ENCODE measurements at regions not wholly inside any gene's neighbourhood (a gene's known extent, or its start where the extent isn't known, plus 50 kb on each side); places are given as distances from the start of the nearest gene placed in this dataset.

DNA sequence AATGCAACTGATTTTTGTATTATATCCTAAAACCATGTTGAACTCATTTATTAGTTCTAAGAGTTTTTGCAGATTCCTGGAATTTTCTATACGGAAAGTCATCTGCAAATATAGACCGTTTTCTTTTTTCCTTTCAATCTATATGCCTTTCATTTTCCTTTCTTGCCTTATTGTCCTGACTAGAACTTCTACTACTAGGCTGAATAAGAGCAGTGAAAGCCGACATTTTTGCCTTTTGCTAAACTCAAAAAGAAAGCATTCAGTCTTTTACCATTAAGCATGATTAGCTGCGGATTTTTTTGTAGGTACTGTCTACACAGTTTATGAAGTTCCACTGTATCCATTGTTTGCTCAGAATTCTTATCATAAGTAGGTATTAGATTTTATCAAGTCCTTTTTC lies 328.4 kb downstream of the TEX29 start:
- no peak for TF ChIP-seq JUND (IDR thresholded peaks at IDR 0.05; ENCODE audit: low read depth)
- in situ Hi-C loops (cut with HindIII; ENCODE audit: low pct_unique_long_range_greater_than_20kb, low sequenced_read_pairs) = no loop called here
- DNase-seq (ENCODE audit: low read depth in 1 of 2, low spot score in 1 of 2) = no peak

DNA sequence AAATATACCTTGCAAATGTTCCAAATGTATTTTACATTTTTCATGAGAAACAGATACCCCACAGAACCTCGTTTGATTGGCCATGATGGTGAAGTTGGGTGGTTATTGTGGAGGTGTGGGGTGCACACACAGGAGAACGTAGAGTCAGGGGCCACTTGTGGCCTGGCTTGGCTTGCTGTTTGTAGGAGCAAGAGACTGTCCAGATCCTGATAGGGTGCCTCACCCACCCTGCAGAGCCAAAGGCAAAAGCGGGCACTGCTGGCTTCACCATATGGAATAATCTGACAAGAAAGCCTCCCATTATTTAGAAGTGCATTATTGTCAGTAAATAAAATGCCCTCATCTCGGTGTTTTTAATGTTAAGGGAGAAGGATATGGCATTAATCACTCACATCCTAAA lies 330.2 kb downstream of the TEX29 start:
- in situ Hi-C loops (cut with HindIII; ENCODE audit: low pct_unique_long_range_greater_than_20kb, low sequenced_read_pairs) = no loop called here
- TF ChIP-seq JUND (IDR thresholded peaks at IDR 0.05; ENCODE audit: low read depth) = no peak
- no peak for DNase-seq (ENCODE audit: low read depth in 1 of 2, low spot score in 1 of 2)

DNA sequence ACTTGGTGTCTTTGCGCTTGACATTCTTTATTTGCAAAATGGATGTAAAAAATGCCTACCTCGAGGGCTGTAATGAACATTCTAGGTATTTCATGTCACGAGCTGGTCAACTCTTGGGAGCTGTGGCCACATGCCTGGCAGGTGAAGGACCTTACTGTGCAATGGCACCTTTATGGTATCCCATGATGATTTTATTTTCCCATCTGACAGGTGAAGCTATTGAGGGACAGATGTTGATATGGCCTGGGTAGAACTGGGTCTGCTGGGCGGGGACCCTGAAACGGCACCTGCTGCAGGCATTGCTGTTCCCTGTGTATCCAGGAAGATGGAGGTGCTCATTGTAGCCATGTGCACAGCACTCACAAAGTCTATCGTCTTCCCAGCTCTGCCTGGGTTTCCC lies 332.2 kb downstream of the TEX29 start:
- no peak for TF ChIP-seq JUND (IDR thresholded peaks at IDR 0.05; ENCODE audit: low read depth)
- in situ Hi-C loops (cut with HindIII; ENCODE audit: low pct_unique_long_range_greater_than_20kb, low sequenced_read_pairs) = no loop called here
- DNase-seq (ENCODE audit: low read depth in 1 of 2, low spot score in 1 of 2) = no peak

DNA sequence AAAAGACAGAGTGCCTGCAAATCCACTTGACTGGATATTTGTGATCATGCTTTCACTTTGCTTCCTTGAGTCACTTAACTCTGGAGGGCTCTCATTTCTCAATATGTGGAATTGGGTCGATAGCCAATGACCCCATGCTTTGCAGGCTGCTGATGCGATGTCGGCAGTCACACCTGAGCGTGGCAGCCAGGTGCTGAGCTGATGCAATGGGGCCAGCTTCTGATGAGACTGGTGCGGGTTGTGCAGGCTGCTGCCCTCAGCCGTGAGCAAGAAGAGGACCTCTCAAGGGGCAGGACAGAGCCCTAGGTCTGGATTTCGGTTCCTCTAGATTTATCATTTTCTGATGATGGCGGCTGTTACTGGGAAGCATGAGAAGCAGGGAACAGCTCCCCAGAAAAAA lies 334.1 kb downstream of the TEX29 start:
- DNase-seq (ENCODE audit: low read depth in 1 of 2, low spot score in 1 of 2) = no peak
- in situ Hi-C loops (cut with HindIII; ENCODE audit: low pct_unique_long_range_greater_than_20kb, low sequenced_read_pairs) = no loop called here
- no peak for TF ChIP-seq JUND (IDR thresholded peaks at IDR 0.05; ENCODE audit: low read depth)

- no peak for DNase-seq (ENCODE audit: low read depth in 1 of 2, low spot score in 1 of 2)
- no peak for TF ChIP-seq JUND (IDR thresholded peaks at IDR 0.05; ENCODE audit: low read depth)
- in situ Hi-C loops (cut with HindIII; ENCODE audit: low pct_unique_long_range_greater_than_20kb, low sequenced_read_pairs) = no loop called here
Observed at GRCh38 chr13:111656439-111656838, 336.0 kb downstream of the TEX29 start.

DNA sequence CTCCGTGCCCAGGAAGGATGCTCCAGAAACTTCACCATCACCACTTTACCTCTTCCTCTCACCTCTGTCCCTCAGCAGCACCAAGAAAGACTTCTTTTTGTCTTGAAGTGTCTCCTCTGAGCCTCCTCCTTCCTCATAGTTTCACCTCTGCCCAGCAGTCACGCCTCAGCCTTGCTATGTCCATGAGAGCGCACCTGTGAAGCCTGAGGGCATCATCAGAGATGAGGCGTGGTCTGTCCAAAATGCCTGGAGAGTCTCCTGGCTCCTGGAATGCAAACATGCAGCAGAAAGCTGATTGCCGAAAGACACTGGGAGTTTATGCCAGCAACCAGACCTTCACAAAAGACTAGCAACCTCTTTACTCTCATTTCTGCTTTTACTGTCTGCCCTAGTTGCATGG lies 336.6 kb downstream of the TEX29 start:
- TF ChIP-seq JUND (IDR thresholded peaks at IDR 0.05; ENCODE audit: low read depth) = no peak
- in situ Hi-C loops (cut with HindIII; ENCODE audit: low pct_unique_long_range_greater_than_20kb, low sequenced_read_pairs) = no loop called here
- peak in 1 of 2 experiments; percentile 25 for DNase-seq (ENCODE audit: low read depth in 1 of 2, low spot score in 1 of 2)

- no peak for TF ChIP-seq JUND (IDR thresholded peaks at IDR 0.05; ENCODE audit: low read depth)
- no peak for DNase-seq (ENCODE audit: low read depth in 1 of 2, low spot score in 1 of 2)
- in situ Hi-C loops (cut with HindIII; ENCODE audit: low pct_unique_long_range_greater_than_20kb, low sequenced_read_pairs) = no loop called here
Observed at GRCh38 chr13:111658145-111659100, 338.0 kb downstream of the TEX29 start.

DNA sequence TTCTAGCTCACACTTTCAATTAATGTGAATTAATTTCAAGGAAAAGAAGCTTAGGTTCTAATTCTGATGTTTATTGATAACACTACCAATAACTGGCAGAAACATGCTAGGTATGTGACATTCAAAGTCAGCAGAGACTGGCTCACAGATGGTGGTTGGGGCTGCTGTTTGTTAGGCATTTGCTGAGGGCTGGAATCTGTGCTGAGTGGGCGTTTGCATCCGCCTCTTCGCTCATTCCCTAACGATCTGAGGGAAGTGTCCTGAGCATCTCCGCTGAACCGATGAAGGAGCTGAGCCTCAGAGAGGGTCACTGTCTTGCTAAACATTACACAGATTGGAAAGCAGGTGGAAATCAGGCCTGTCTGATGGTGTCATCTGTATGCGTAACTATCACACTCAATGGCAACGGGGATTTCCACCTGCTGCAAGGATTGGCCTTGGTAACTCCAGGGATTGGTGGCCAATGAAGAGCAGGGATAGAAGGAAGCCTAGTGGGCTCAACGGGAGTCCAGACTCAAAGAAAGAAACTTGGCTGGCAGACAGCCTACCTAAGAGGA lies 338.9 kb downstream of the TEX29 start:
- no peak for DNase-seq (ENCODE audit: low read depth in 1 of 2, low spot score in 1 of 2)
- no peak for TF ChIP-seq JUND (IDR thresholded peaks at IDR 0.05; ENCODE audit: low read depth)
- in situ Hi-C loops (cut with HindIII; ENCODE audit: low pct_unique_long_range_greater_than_20kb, low sequenced_read_pairs) = no loop called here

DNA sequence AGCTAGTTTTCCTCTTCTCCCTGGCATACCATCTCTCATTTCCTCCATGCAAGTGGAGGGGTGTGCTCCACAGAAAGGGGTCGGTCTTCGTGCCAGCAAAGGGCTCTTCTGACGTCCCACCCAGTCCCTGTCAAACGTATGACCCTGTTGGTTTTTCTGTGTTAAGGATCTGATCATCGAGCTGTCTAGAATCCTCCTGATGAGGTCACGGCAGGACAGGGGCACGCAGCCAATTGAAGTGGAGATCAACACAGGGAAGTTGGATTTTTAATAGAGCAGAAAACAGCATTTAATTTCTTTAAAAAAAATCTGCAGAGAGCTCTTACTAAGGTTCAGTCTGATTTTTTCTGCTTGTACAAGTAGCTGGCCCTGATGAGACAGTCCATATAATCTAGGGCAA lies 339.4 kb downstream of the TEX29 start:
- no peak for TF ChIP-seq JUND (IDR thresholded peaks at IDR 0.05; ENCODE audit: low read depth)
- no peak for DNase-seq (ENCODE audit: low read depth in 1 of 2, low spot score in 1 of 2)
- in situ Hi-C loops (cut with HindIII; ENCODE audit: low pct_unique_long_range_greater_than_20kb, low sequenced_read_pairs) = no loop called here

GRCh38 chr13:111661052-111661451 lies 340.6 kb downstream of the TEX29 start:
- no peak for DNase-seq (ENCODE audit: low read depth in 1 of 2, low spot score in 1 of 2)
- in situ Hi-C loops (cut with HindIII; ENCODE audit: low pct_unique_long_range_greater_than_20kb, low sequenced_read_pairs) = no loop called here
- no peak for TF ChIP-seq JUND (IDR thresholded peaks at IDR 0.05; ENCODE audit: low read depth)

DNA sequence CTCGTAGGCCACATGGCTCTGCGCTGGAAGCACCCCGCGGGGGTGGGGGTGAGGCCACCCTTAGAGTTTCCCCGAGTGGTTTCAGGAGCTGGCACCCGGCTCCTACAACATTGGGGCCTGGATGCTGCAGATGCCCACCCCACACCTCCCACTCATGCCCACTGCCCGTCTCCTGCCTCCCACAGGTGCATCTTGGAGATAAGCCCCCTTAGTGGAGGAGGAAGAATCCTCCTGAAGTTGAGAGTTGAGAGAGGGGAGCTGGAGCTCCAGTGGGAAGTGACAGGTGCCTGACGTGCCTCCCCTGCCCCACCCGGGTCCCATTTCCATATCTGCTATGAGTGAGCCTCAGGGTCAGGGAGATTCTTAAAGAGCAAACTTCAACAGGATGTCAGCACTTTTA lies 341.3 kb downstream of the TEX29 start:
- TF ChIP-seq JUND (IDR thresholded peaks at IDR 0.05; ENCODE audit: low read depth) = no peak
- DNase-seq (ENCODE audit: low read depth in 1 of 2, low spot score in 1 of 2) = no peak
- in situ Hi-C loops (cut with HindIII; ENCODE audit: low pct_unique_long_range_greater_than_20kb, low sequenced_read_pairs) = no loop called here

- in situ Hi-C loops (cut with HindIII; ENCODE audit: low pct_unique_long_range_greater_than_20kb, low sequenced_read_pairs) = no loop called here
- no peak for DNase-seq (ENCODE audit: low read depth in 1 of 2, low spot score in 1 of 2)
- TF ChIP-seq JUND (IDR thresholded peaks at IDR 0.05; ENCODE audit: low read depth) = no peak
Observed at GRCh38 chr13:111662451-111662850, 342.0 kb downstream of the TEX29 start.

- in situ Hi-C loops (cut with HindIII; ENCODE audit: low pct_unique_long_range_greater_than_20kb, low sequenced_read_pairs) = no loop called here
- no peak for DNase-seq (ENCODE audit: low read depth in 1 of 2, low spot score in 1 of 2)
- no peak for TF ChIP-seq JUND (IDR thresholded peaks at IDR 0.05; ENCODE audit: low read depth)
Observed at GRCh38 chr13:111662895-111663294, 342.5 kb downstream of the TEX29 start.

Data from T47D (cell line).